Stomach (tissue), 8 donors: ENCODE measurements at regions not wholly inside any gene's neighbourhood (a gene's known extent, or its start where the extent isn't known, plus 50 kb on each side); places are given as distances from the start of the nearest gene placed in this dataset.

Experiments used
- DNase-seq, 2 donors: peaks; one replicate each; pipeline versions ENCODE4 v3.0.0 to v3.0.0-alpha.2; 2013 to 2019
- H3K27ac ChIP-seq, 5 donors: fragments of 200-600 bp in 4 of 5; sonication (generic) in 4 of 5; one replicate each; pipeline ENCODE4 v1.5.1; 2013 to 2019; ENCODE audit warnings: mild to moderate bottlenecking in 1 of 5, moderate library complexity in 1 of 5
- H3K27me3 ChIP-seq, 3 donors: fragments of 200-600 bp; sonication (generic); one replicate each; pipeline ENCODE4 v1.5.1; 2017 to 2019; ENCODE audit warnings: mixed run types in 1 of 3
- H3K36me3 ChIP-seq, 4 donors: fragments of 200-600 bp; sonication (generic); 1 replicate in 3 of 4; 2 replicates in 1 of 4; pipeline ENCODE4 v1.5.1; 2016 to 2019
- H3K4me1 ChIP-seq, 4 donors: fragments of 200-600 bp; sonication (generic); one replicate each; pipeline ENCODE4 v1.5.1; 2016 to 2019
- H3K4me3 ChIP-seq, 4 donors: fragments of 200-600 bp; sonication (generic) in 3 of 4; one replicate each; pipeline ENCODE4 v1.5.1; 2016 to 2019; ENCODE audit warnings: mild to moderate bottlenecking in 1 of 4
- H3K9me3 ChIP-seq, 4 donors: fragments of 200-600 bp; sonication (generic); one replicate each; pipeline ENCODE4 v1.5.1; 2016 to 2019
- CTCF ChIP-seq, 7 experiments: fragments of 450-650 bp in 4 of 7; fragments of 200-600 bp in 3 of 7; sonication (generic) in 3 of 7; IDR thresholded peaks; one replicate each; pipeline ENCODE4 v1.5.1; 2016 to 2019; ENCODE audit warnings: antibody characterized with exemption in 7 of 7, control low read depth in 2 of 7, mild to moderate bottlenecking in 1 of 7
- EP300 ChIP-seq: sonication (generic); formaldehyde crosslinking; IDR thresholded peaks from one replicate; pipeline ENCODE4 v1.6.1; 2017; ENCODE audit warnings: antibody characterized with exemption
- POLR2A ChIP-seq, 4 donors: fragments of 450-650 bp; IDR thresholded peaks; one replicate each; pipeline ENCODE4 v1.6.1; 2016; ENCODE audit warnings: antibody characterized with exemption in 4 of 4, control low read depth in 2 of 4, mild to moderate bottlenecking in 1 of 4, moderate library complexity in 1 of 4
- POLR2AphosphoS5 ChIP-seq, 3 donors: sonication (generic); formaldehyde crosslinking; IDR thresholded peaks; one replicate each; pipeline ENCODE4 v1.6.1; 2016; ENCODE audit warnings: antibody characterized with exemption in 3 of 3
- WGBS, 5 donors: extraction: QIAGEN DNeasy Blood & Tissue Kit in 3 of 5; methylation state at CpG; one replicate each; pipeline versions ENCODE4 v1.1.5 to v1.1.7; 2013 to 2018; 5-methylcytosine and 5-hydroxymethylcytosine counted together
- intact Hi-C: fragments of 100-400 bp; cut with DNase I; formaldehyde crosslinking; loops from one replicate; pipeline ENCODE4 v1.15.1; 2023; ENCODE audit warnings: low total_unique reads
- donor health status: healthy with polysubstance abuse.
- donor health status: Bipolar disorder and iron deficiency.
- donor health status: healthy.

GRCh38 chr4:58275856-58276255, 1165.7 kb upstream of the IGFBP7 start:
- no peaks in the 10 kb centered on the region for H3K4me1 ChIP-seq
- H3K9me3 ChIP-seq, result peaks cover 0 to 7% (median under 1%) of the 10 kb centered on the region in 4 donors
- H3K4me3 ChIP-seq, result no peak overlapping the region
- H3K27me3 ChIP-seq, result no peaks in the 10 kb centered on the region
- H3K27ac ChIP-seq, result no peak overlapping the region
- DNase-seq, result no peak
- no peaks in the 10 kb centered on the region for H3K36me3 ChIP-seq
- WGBS, 5 donors, result 70 to 98% (median 92%) methylated on average over 1 of the region's 1 CpG
- intact Hi-C loops, result no loop called here
- no peak for TF ChIP-seq POLR2A (IDR thresholded peaks at IDR 0.05)
- no peak for TF ChIP-seq CTCF (IDR thresholded peaks at IDR 0.05)

- Histone ChIP-seq H3K4me1 (no peaks in the 10 kb centered on the region), H3K9me3 (peaks cover 0 to 20% (median 7%) of the 10 kb centered on the region in 4 donors), H3K27ac (no peak overlapping the region), H3K4me3 (no peak overlapping the region), H3K27me3 (no peaks in the 10 kb centered on the region), H3K36me3 (no peaks in the 10 kb centered on the region)
- WGBS, 5 donors, result 81 to 87% (median 84%) methylated on average over 5 of the region's 5 CpGs
- no peak for TF ChIP-seq POLR2AphosphoS5 (IDR thresholded peaks at IDR 0.05)
- TF ChIP-seq EP300, result no peak
- no peak for TF ChIP-seq CTCF (IDR thresholded peaks at IDR 0.05)
- TF ChIP-seq POLR2A (IDR thresholded peaks at IDR 0.05), result no peak
- intact Hi-C loops, result no loop called here
- DNase-seq, result no peak
These were observed 1164.4 kb upstream of the IGFBP7 start for GRCh38 chr4:58274553-58274952.

GRCh38 chr4:58272311-58272710, 1162.1 kb upstream of the IGFBP7 start:
- Histone ChIP-seq H3K27me3 (no peaks in the 10 kb centered on the region), H3K4me1 (no peaks in the 10 kb centered on the region), H3K27ac (no peak overlapping the region), H3K4me3 (no peak overlapping the region), H3K9me3 (peaks cover 0 to 20% (median 7%) of the 10 kb centered on the region in 4 donors), H3K36me3 (no peaks in the 10 kb centered on the region)
- 44 to 81% (median 61%) methylated on average over 1 of the region's 1 CpG for WGBS, 5 donors
- no peak for TF ChIP-seq POLR2A (IDR thresholded peaks at IDR 0.05)
- no peak for DNase-seq
- intact Hi-C loops, result no loop called here

GRCh38 chr4:58265734-58266133, 1155.5 kb upstream of the IGFBP7 start:
- no peak for DNase-seq
- intact Hi-C loops, result no loop called here
- no peak overlapping the region for H3K27ac ChIP-seq
- H3K9me3 ChIP-seq, result peaks cover 0 to 11% (median 5%) of the 10 kb centered on the region in 4 donors
- H3K4me3 ChIP-seq, result no peak overlapping the region
- 51 to 77% (median 72%) methylated on average over 2 of the region's 2 CpGs for WGBS, 5 donors
- no peak for TF ChIP-seq CTCF (IDR thresholded peaks at IDR 0.05)
- TF ChIP-seq EP300, result no peak
- TF ChIP-seq POLR2AphosphoS5 (IDR thresholded peaks at IDR 0.05), result no peak
- TF ChIP-seq POLR2A (IDR thresholded peaks at IDR 0.05), result no peak
- no peaks in the 10 kb centered on the region for H3K27me3 ChIP-seq
- no peaks in the 10 kb centered on the region for H3K36me3 ChIP-seq
- H3K4me1 ChIP-seq, result no peaks in the 10 kb centered on the region

GRCh38 chr4:58261526-58261925, 1151.3 kb upstream of the IGFBP7 start:
- intact Hi-C loops, result no loop called here
- TF ChIP-seq POLR2A (IDR thresholded peaks at IDR 0.05), result no peak
- no peak for TF ChIP-seq POLR2AphosphoS5 (IDR thresholded peaks at IDR 0.05)
- TF ChIP-seq EP300, result no peak
- no peak for TF ChIP-seq CTCF (IDR thresholded peaks at IDR 0.05)
- H3K4me1 ChIP-seq, result no peaks in the 10 kb centered on the region

More at GRCh38 chr4:58261526-58261925, 1151.3 kb upstream of the IGFBP7 start:
- DNase-seq, result no peak
- H3K27ac ChIP-seq, result no peak overlapping the region
- H3K9me3 ChIP-seq, result no peaks in the 10 kb centered on the region
- no peaks in the 10 kb centered on the region for H3K27me3 ChIP-seq
- no peak overlapping the region for H3K4me3 ChIP-seq
- H3K36me3 ChIP-seq, result no peaks in the 10 kb centered on the region
